HEK293 (cell line): ENCODE measurements at regions not wholly inside any gene's neighbourhood (a gene's known extent, or its start where the extent isn't known, plus 50 kb on each side); places are given as distances from the start of the nearest gene placed in this dataset.

Experiments used
- CTCF ChIA-PET: fragments of 350-600 bp; formaldehyde crosslinking; extraction: SDS; loops from one replicate; lab custom pipeline; 2021; ENCODE audit warnings: antibody characterized with exemption; lab: Yijun Ruan, JAX
- POLR2A ChIA-PET: fragments of 300-600 bp; formaldehyde crosslinking; extraction: SDS; loops from one replicate; lab custom pipeline; 2020; ENCODE audit warnings: antibody characterized with exemption, inconsistent platforms; lab: Yijun Ruan, JAX
- H3K27ac ChIP-seq: fragments of 200-500 bp; sonication (Bioruptor generic); 2 replicates; pipeline ENCODE4 v1.5.1; 2014; ENCODE audit warnings: low read depth, low read length, control low read depth, inconsistent platforms; ENCODE audit errors: extremely low read depth
- H3K36me3 ChIP-seq, 2 experiments: fragments of 200-500 bp in 1 of 2; sonication (Bioruptor generic) in 1 of 2; 1 replicate in 1 of 2; 2 replicates in 1 of 2; pipeline ENCODE4 v1.5.1; 2014 to 2017; ENCODE audit warnings: inconsistent platforms in 2 of 2, low read length in 2 of 2; ENCODE audit not compliant: control insufficient read depth in 2 of 2, insufficient read depth in 1 of 2
- H3K4me1 ChIP-seq: fragments of 200-500 bp; sonication (Bioruptor generic); 2 replicates; pipeline ENCODE4 v1.5.1; 2014; ENCODE audit warnings: mild to moderate bottlenecking, low read length, inconsistent platforms; ENCODE audit not compliant: control insufficient read depth, insufficient read depth
- H3K4me3 ChIP-seq: 2 replicates; pipeline ENCODE4 v1.5.1; 2011; ENCODE audit warnings: low read depth, mild to moderate bottlenecking, control low read depth, low read length, moderate library complexity
- H3K9me3 ChIP-seq: fragments of 200-500 bp; sonication (Bioruptor generic); 2 replicates; pipeline ENCODE4 v1.5.1; 2014; ENCODE audit warnings: low read depth, low read length, inconsistent platforms; ENCODE audit not compliant: control insufficient read depth, insufficient read depth
- HOXA7 ChIP-seq: sonication (generic); formaldehyde crosslinking; IDR thresholded peaks from 2 replicates; pipeline ENCODE4 v1.8.1; 2022; ENCODE audit warnings: missing genetic modification reagents, borderline replicate concordance
- KLF16 ChIP-seq: fragments of 450-650 bp; formaldehyde crosslinking; IDR thresholded peaks from 2 replicates; pipeline ENCODE4 v1.5.1; 2017; ENCODE audit warnings: missing biosample characterization, missing genetic modification characterization
- SCRT2 ChIP-seq: fragments of 450-650 bp; formaldehyde crosslinking; IDR thresholded peaks from 2 replicates; pipeline ENCODE4 v1.5.1; 2016; ENCODE audit warnings: missing biosample characterization, missing genetic modification characterization
- SETDB1 ChIP-seq: IDR thresholded peaks from one replicate; pipeline ENCODE4 v1.6.1; 2017; ENCODE audit warnings: mild to moderate bottlenecking, low read length, moderate library complexity, mixed read lengths; ENCODE audit not compliant: insufficient read length
- SP2 ChIP-seq: fragments of 450-650 bp; formaldehyde crosslinking; IDR thresholded peaks from 2 replicates; pipeline ENCODE4 v1.5.1; 2016; ENCODE audit warnings: missing biosample characterization, missing genetic modification characterization
- TRIM28 ChIP-seq: IDR thresholded peaks from 2 replicates; pipeline ENCODE4 v1.6.1; 2011; ENCODE audit warnings: low read length, control low read depth, borderline replicate concordance
- ZBTB44 ChIP-seq: fragments of 450-650 bp; IDR thresholded peaks from 2 replicates; pipeline ENCODE4 v1.5.1; 2018; ENCODE audit warnings: missing biosample characterization, mild to moderate bottlenecking, missing genetic modification characterization
- ZBTB48 ChIP-seq: fragments of 450-650 bp; formaldehyde crosslinking; IDR thresholded peaks from 2 replicates; pipeline ENCODE4 v1.5.1; 2016; ENCODE audit warnings: missing biosample characterization, missing genetic modification characterization
- ZFP41 ChIP-seq: fragments of 450-650 bp; formaldehyde crosslinking; IDR thresholded peaks from 2 replicates; pipeline ENCODE4 v1.5.1; 2016; ENCODE audit warnings: missing biosample characterization, missing genetic modification characterization, borderline replicate concordance
- ZNF146 ChIP-seq: fragments of 450-650 bp; formaldehyde crosslinking; IDR thresholded peaks from 2 replicates; pipeline ENCODE4 v1.5.1; 2016; ENCODE audit warnings: missing biosample characterization, missing genetic modification characterization
- ZNF248 ChIP-seq: fragments of 450-650 bp; formaldehyde crosslinking; IDR thresholded peaks from 2 replicates; pipeline ENCODE4 v1.5.1; 2017; ENCODE audit warnings: missing biosample characterization, missing genetic modification characterization
- ZNF266 ChIP-seq: fragments of 450-650 bp; formaldehyde crosslinking; IDR thresholded peaks from 2 replicates; pipeline ENCODE4 v1.5.1; 2016; ENCODE audit warnings: missing biosample characterization, missing genetic modification characterization, low read depth
- ZNF280D ChIP-seq: fragments of 450-650 bp; formaldehyde crosslinking; IDR thresholded peaks from 2 replicates; pipeline ENCODE4 v1.5.1; 2016; ENCODE audit warnings: missing biosample characterization, missing genetic modification characterization
- ZNF366 ChIP-seq: fragments of 450-650 bp; formaldehyde crosslinking; conservative IDR thresholded peaks from 2 replicates; pipeline ENCODE4 v1.5.1; 2016; ENCODE audit warnings: missing biosample characterization, missing genetic modification characterization
- ZNF37A ChIP-seq: fragments of 450-650 bp; IDR thresholded peaks from 2 replicates; pipeline ENCODE4 v1.5.1; 2018; ENCODE audit warnings: missing biosample characterization, missing genetic modification characterization
- ZNF398 ChIP-seq: fragments of 450-650 bp; formaldehyde crosslinking; IDR thresholded peaks from 2 replicates; pipeline ENCODE4 v1.5.1; 2017; ENCODE audit warnings: missing biosample characterization, missing genetic modification characterization
- ZNF433 ChIP-seq: fragments of 450-650 bp; formaldehyde crosslinking; IDR thresholded peaks from 2 replicates; pipeline ENCODE4 v1.5.1; 2016; ENCODE audit warnings: missing biosample characterization, missing genetic modification characterization, low read depth
- ZNF488 ChIP-seq: fragments of 450-650 bp; formaldehyde crosslinking; IDR thresholded peaks from 2 replicates; pipeline ENCODE4 v1.5.1; 2016; ENCODE audit warnings: missing biosample characterization, missing genetic modification characterization
- ZNF513 ChIP-seq: fragments of 450-650 bp; IDR thresholded peaks from 2 replicates; pipeline ENCODE4 v1.5.1; 2018; ENCODE audit warnings: missing biosample characterization, missing genetic modification characterization
- ZNF621 ChIP-seq: fragments of 450-650 bp; formaldehyde crosslinking; IDR thresholded peaks from 2 replicates; pipeline ENCODE4 v1.5.1; 2017; ENCODE audit warnings: missing biosample characterization, missing genetic modification characterization
- ZNF658 ChIP-seq: fragments of 450-650 bp; formaldehyde crosslinking; IDR thresholded peaks from 2 replicates; pipeline ENCODE4; 2016; ENCODE audit warnings: missing biosample characterization, missing genetic modification characterization
- ZNF747 ChIP-seq: fragments of 450-650 bp; formaldehyde crosslinking; IDR thresholded peaks from 2 replicates; pipeline ENCODE4 v1.5.1; 2016; ENCODE audit warnings: missing biosample characterization, missing genetic modification characterization
- ZNF791 ChIP-seq: fragments of 450-650 bp; formaldehyde crosslinking; IDR thresholded peaks from 2 replicates; pipeline ENCODE4 v1.5.1; 2016; ENCODE audit warnings: missing biosample characterization, missing genetic modification characterization
- ZSCAN18 ChIP-seq: fragments of 450-650 bp; formaldehyde crosslinking; IDR thresholded peaks from 2 replicates; pipeline ENCODE4 v1.5.1; 2016; ENCODE audit warnings: missing biosample characterization, missing genetic modification characterization

- H3K9me3 ChIP-seq, result no peaks in the 10 kb centered on the region; the same call in 1 of the 2 replicates
- H3K4me3 ChIP-seq, result no peak overlapping the region
- no peaks in the 10 kb centered on the region; a peak in 1 of 3 replicates for H3K36me3 ChIP-seq
- no peak for TF ChIP-seq ZNF37A (tag by site-specific recombination)
- TF ChIP-seq ZBTB44 (tag by site-specific recombination), result no peak
- no peak for TF ChIP-seq ZNF791 (tag by site-specific recombination)
- no peak for TF ChIP-seq ZNF747
- no peak for TF ChIP-seq ZNF433 (tag by site-specific recombination)
- no peak for TF ChIP-seq ZNF621
- no peak for TF ChIP-seq KLF16 (tag by site-specific recombination)
- no peak for TF ChIP-seq ZNF658 (tag by site-specific recombination)
- no peak for TF ChIP-seq HOXA7 (CRISPR knock-in tag)
- TF ChIP-seq ZFP41 (tag by site-specific recombination), result no peak
- no peak for TF ChIP-seq SCRT2 (tag by site-specific recombination)
- TF ChIP-seq ZNF513, result no peak
- TF ChIP-seq ZNF248 (tag by site-specific recombination), result no peak
- TF ChIP-seq ZSCAN18 (tag by site-specific recombination), result no peak
- no peak for TF ChIP-seq ZNF146 (tag by site-specific recombination)
- no peak for TF ChIP-seq ZBTB48 (tag by site-specific recombination)
- no peak for TF ChIP-seq ZNF398 (tag by site-specific recombination)
- TF ChIP-seq ZNF366, result no peak
- ChIA-PET CTCF (no interaction called here), POLR2A (no interaction called here)
- peaks cover 9% of the 10 kb centered on the region for H3K4me1 ChIP-seq
- no peak overlapping the region for H3K27ac ChIP-seq
These were observed 334.1 kb upstream of the RGS6 start for GRCh38 chr14:71597955-71598660.

- CTCF ChIA-PET, result no interaction called here
- Histone ChIP-seq H3K27ac (no peak overlapping the region), H3K9me3 (no peaks in the 10 kb centered on the region; the same call in 1 of the 2 replicates), H3K4me1 (peaks cover 2% of the 10 kb centered on the region; the same call in 1 of the 2 replicates), H3K36me3 (no peaks in the 10 kb centered on the region; a peak in 1 of 3 replicates), H3K4me3 (no peak overlapping the region)
- TF ChIP-seq ZNF488 (no peak), SP2 (tag by site-specific recombination) (no peak), SETDB1 (peak; percentile 59), ZNF266 (tag by site-specific recombination) (no peak), TRIM28 (0 out of 2 replicates have a peak, but pooled peaks have one; percentile 37), ZNF280D (tag by site-specific recombination) (0 out of 2 replicates have a peak, but pooled peaks have one; percentile 53)
- POLR2A ChIA-PET, result no interaction called here
These were observed 331.9 kb upstream of the RGS6 start for GRCh38 chr14:71600309-71600708.
